PFSK-1 (cell line): ENCODE measurements at regions not wholly inside any gene's neighbourhood (a gene's known extent, or its start where the extent isn't known, plus 50 kb on each side); places are given as distances from the start of the nearest gene placed in this dataset.

Experiments used
- FOXP2 ChIP-seq: optimal IDR thresholded peaks from 2 replicates; pipeline ENCODE3; 2011; ENCODE audit warnings: borderline replicate concordance, control low read depth, inconsistent platforms; ENCODE audit not compliant: insufficient read depth; ENCODE audit errors: extremely low read length, extremely low read depth
- POLR2AphosphoS5 ChIP-seq: IDR thresholded peaks from 2 replicates; pipeline ENCODE4 v1.6.1; 2012; ENCODE audit warnings: low read depth, mild to moderate bottlenecking, control low read depth, low read length, moderate library complexity
- REST ChIP-seq, 2 experiments: IDR thresholded peaks; 2 replicates each; pipeline versions ENCODE4 v1.6.1 to v1.8.0; 2011 to 2012; ENCODE audit warnings: low read depth in 2 of 2, low read length in 2 of 2, control low read depth in 1 of 2, inconsistent platforms in 1 of 2, mild to moderate bottlenecking in 1 of 2, moderate library complexity in 1 of 2; ENCODE audit not compliant: insufficient read depth in 1 of 2
- SIN3A ChIP-seq: IDR thresholded peaks from 2 replicates; pipeline ENCODE4 v1.6.1; 2012; ENCODE audit warnings: mild to moderate bottlenecking, low read length, moderate library complexity, borderline replicate concordance; ENCODE audit not compliant: insufficient read depth
- TAF1 ChIP-seq: IDR thresholded peaks from 2 replicates; pipeline ENCODE4 v1.6.1; 2012; ENCODE audit warnings: low read length, control low read depth, borderline replicate concordance; ENCODE audit not compliant: insufficient read depth

GRCh38 chr13:47087241-47087640, 190.4 kb upstream of the HTR2A start:
- TF ChIP-seq POLR2AphosphoS5 (no peak), TAF1 (no peak), REST (IDR thresholded peaks at IDR 0.05; ENCODE audit: insufficient read depth in 1 of 2, low read depth in 2 of 2, low read length in 2 of 2) (no peak), SIN3A (no peak), FOXP2 (no peak)
